ENCODE measurements at regions not wholly inside any gene's neighbourhood (a gene's known extent, or its start where the extent isn't known, plus 50 kb on each side); places are given as distances from the start of the nearest gene placed in this dataset.
"Not testable (repeated sequence)": the region's sequence is repeated elsewhere in the genome, so short reads cannot be mapped to it uniquely, and the experiment has no call there.

DNA sequence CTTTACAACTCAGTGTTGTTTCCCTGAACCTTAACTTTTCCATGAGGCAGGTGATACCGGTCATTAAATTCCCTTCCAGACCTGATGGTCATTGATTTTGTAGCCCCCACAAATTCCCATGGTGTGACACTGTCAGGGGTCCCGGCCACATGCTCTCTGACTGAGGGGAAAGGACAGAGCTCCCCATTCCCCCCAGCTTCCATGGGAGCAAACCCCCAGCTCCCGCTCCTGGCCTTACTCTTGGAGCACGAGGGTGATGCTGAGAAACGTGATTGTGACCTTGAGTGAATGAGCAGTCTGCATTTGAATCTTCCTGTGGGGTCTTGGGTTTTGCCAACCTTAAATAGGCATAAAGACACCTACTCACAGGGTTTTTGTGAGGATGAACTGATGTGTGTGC lies 366.8 kb downstream of the RPS6KC1 start:
- Histone ChIP-seq H3K27me3 (no peaks in the 10 kb centered on the region), H3K9me3 (no peaks in the 10 kb centered on the region), H3K27ac (no peak overlapping the region), H3K4me1 (no peaks in the 10 kb centered on the region), H3K36me3 (no peaks in the 10 kb centered on the region), H3K4me3 (no peak overlapping the region)
- TF ChIP-seq POLR2AphosphoS5 (IDR thresholded peaks at IDR 0.05) (no peak), EP300 (IDR thresholded peaks at IDR 0.05) (no peak), POLR2A (IDR thresholded peaks at IDR 0.05) (no peak)
- WGBS, 2 donors = 83 to 84% methylated on average over 5 of the region's 5 CpGs
- DNase-seq (no peak), ATAC-seq (ENCODE audit: low FRiP score in 2 of 2) (no peak)

DNA sequence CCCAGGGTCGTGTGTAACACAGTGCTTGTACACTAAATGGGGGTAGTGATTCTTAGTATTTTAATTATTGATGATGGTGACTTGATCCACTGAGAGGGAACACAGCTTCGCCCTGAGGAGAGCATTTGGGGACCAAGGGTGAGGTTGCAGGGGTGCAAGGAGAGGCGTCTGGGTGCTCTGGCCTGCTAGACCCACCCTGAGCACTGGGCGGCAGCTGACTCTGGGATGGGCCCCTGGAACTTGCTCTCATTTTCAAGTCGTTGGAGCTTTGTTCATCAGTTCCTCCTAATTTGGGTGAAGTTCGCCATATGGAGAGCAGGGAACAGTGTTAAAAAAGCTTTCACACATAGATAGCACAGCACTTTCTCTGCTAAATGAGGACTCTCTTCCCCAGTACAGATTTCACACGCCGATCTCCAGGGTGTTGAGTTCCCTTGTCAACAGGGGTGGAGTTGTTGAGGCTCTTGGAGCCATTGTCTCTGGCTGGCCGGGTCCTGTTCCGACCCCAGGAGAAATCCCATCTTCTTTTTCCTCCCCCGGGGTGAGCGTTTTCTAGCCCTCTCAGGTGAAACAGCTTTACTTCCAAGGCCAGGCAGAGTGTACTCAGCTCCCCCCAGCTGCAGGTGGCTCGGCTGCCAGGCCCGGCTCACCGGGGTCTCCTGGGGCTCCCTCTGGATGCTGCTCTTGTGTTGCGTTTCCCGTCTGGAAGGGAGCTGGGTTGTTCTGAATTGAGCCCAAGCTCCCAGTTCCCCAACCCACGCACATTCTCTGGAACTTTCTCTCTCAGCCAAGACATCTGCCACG lies 367.4 kb downstream of the RPS6KC1 start:
- Histone ChIP-seq H3K4me1 (no peaks in the 10 kb centered on the region), H3K36me3 (no peaks in the 10 kb centered on the region), H3K27me3 (no peaks in the 10 kb centered on the region), H3K9me3 (no peaks in the 10 kb centered on the region), H3K27ac (no peak overlapping the region), H3K4me3 (no peak overlapping the region)
- TF ChIP-seq POLR2AphosphoS5 (IDR thresholded peaks at IDR 0.05) = no peak
- no peak for TF ChIP-seq EP300 (IDR thresholded peaks at IDR 0.05)
- TF ChIP-seq, protein P1, sequence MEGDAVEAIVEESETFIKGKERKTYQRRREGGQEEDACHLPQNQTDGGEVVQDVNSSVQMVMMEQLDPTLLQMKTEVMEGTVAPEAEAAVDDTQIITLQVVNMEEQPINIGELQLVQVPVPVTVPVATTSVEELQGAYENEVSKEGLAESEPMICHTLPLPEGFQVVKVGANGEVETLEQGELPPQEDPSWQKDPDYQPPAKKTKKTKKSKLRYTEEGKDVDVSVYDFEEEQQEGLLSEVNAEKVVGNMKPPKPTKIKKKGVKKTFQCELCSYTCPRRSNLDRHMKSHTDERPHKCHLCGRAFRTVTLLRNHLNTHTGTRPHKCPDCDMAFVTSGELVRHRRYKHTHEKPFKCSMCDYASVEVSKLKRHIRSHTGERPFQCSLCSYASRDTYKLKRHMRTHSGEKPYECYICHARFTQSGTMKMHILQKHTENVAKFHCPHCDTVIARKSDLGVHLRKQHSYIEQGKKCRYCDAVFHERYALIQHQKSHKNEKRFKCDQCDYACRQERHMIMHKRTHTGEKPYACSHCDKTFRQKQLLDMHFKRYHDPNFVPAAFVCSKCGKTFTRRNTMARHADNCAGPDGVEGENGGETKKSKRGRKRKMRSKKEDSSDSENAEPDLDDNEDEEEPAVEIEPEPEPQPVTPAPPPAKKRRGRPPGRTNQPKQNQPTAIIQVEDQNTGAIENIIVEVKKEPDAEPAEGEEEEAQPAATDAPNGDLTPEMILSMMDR (IDR thresholded peaks at IDR 0.05) = no peak
- ATAC-seq (ENCODE audit: low FRiP score in 2 of 2) = peak in 1 of 2 donors; percentile 2
- 68 to 76% methylated on average over 19 of the region's 19 CpGs for WGBS, 2 donors
- DNase-seq = peak in 1 of 2 donors; percentile 60

DNA sequence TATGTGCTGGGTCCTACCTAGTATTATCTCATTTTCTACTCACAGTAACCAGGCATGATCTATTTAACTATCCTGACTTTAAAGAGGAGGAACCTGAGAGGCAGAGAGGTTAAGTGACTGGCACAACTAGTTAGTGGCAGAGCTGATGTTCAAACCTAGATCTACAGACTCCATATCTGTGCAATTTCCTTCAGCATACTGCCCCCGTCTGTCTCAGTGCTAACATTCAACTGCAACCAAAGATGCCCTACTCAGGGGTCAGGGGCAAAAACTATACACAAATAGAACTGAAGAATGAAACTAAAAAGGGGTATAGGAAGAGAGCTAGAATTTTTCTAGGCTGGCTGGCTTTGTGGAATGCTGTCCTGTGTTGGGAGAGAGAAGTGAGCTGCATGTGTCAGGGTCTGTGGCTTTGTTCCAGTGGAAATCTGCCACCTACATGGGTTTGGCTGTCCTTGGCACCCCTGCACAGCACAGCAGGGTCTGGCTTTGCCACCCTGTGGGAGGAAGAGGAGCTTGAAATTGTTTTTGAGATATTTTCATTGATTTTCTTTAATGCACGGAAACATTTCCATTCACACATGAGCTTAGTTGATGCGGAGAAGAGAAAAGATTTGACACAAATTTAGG lies 368.5 kb downstream of the RPS6KC1 start:
- H3K4me3 ChIP-seq = no peak overlapping the region
- H3K4me1 ChIP-seq = no peaks in the 10 kb centered on the region
- DNase-seq (no peak), ATAC-seq (ENCODE audit: low FRiP score in 2 of 2) (no peak)
- WGBS, 2 donors = 78 to 90% methylated on average over 3 of the region's 3 CpGs
- no peaks in the 10 kb centered on the region for H3K27me3 ChIP-seq
- no peak for TF ChIP-seq POLR2A (IDR thresholded peaks at IDR 0.05)
- no peak for TF ChIP-seq POLR2AphosphoS5 (IDR thresholded peaks at IDR 0.05)
- TF ChIP-seq, protein P1 (IDR thresholded peaks at IDR 0.05) = no peak
- TF ChIP-seq EP300 (IDR thresholded peaks at IDR 0.05) = no peak
- no peaks in the 10 kb centered on the region for H3K36me3 ChIP-seq
- no peak overlapping the region for H3K27ac ChIP-seq
- no peaks in the 10 kb centered on the region for H3K9me3 ChIP-seq

DNA sequence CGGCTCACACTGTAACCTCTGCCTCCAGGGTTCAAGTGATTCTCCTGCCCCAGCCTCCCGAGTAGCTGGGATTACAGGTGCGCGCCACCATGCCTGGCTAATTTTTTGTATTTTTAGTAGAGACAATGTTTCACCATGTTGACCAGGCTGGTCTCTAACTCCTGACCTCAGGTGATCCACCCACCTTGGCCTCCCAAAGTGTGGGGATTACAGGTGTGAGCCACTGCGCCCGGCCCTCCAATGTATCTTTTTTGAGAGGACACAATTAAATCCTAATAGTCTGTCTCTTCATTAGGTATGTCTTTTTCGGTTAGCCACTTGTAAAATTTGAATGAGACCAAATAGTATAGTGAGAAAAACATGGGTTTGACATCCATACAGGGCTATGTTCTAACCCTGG lies 370.1 kb downstream of the RPS6KC1 start:
- not testable (repeated sequence) for ATAC-seq (ENCODE audit: low FRiP score in 2 of 2); H3K27ac ChIP-seq
- WGBS, 2 donors = 90 to 93% methylated on average over 7 of the region's 7 CpGs

DNA sequence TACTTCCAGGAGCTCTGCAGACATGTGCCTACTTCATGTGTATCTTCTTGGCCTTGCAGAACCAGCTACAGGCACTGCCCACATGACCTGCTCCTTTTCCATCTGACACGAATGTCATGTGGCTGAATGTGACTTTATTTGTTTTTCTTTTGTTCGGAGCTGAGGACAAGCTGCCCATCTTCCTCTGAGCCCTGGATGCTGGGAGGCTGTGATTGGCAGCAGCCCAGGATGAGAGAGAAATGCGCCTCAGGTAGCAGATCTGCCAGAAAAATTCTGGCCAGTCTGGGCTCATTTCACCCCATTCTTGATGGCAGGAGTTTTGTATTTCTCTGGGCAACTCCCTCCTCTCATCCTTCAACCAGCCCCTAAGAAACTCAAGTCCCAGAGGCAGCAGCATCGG lies 372.0 kb downstream of the RPS6KC1 start:
- 56 to 61% methylated on average over 4 of the region's 4 CpGs for WGBS, 2 donors

More for the DNA sequence above, 370.1 kb downstream of the RPS6KC1 start:
- H3K9me3 ChIP-seq, H3K27me3 ChIP-seq, H3K36me3 ChIP-seq, H3K4me3 ChIP-seq, H3K4me1 ChIP-seq, DNase-seq: not testable (repeated sequence)

More for the DNA sequence above, 372.0 kb downstream of the RPS6KC1 start:
- Histone ChIP-seq H3K36me3 (no peaks in the 10 kb centered on the region), H3K4me3 (no peak overlapping the region), H3K9me3 (no peaks in the 10 kb centered on the region), H3K27me3 (no peaks in the 10 kb centered on the region), H3K27ac (no peak overlapping the region), H3K4me1 (no peaks in the 10 kb centered on the region)
- DNase-seq = no peak
- ATAC-seq (ENCODE audit: low FRiP score in 2 of 2) = no peak
- TF ChIP-seq POLR2A (IDR thresholded peaks at IDR 0.05) = no peak
- TF ChIP-seq EP300 (IDR thresholded peaks at IDR 0.05) = no peak
- TF ChIP-seq, protein P1 (IDR thresholded peaks at IDR 0.05) = no peak
- TF ChIP-seq POLR2AphosphoS5 (IDR thresholded peaks at IDR 0.05) = no peak
